GM04504 (cell line): ENCODE measurements at regions not wholly inside any gene's neighbourhood (a gene's known extent, or its start where the extent isn't known, plus 50 kb on each side); places are given as distances from the start of the nearest gene placed in this dataset.
A peak's percentile ranks its signal among the peaks of the same experiment; 100 is the strongest.

Source experiments
- DNase-seq: peaks from one replicate; pipeline ENCODE4 v3.0.0-alpha.2; 2012; ENCODE audit warnings: low read depth

DNA sequence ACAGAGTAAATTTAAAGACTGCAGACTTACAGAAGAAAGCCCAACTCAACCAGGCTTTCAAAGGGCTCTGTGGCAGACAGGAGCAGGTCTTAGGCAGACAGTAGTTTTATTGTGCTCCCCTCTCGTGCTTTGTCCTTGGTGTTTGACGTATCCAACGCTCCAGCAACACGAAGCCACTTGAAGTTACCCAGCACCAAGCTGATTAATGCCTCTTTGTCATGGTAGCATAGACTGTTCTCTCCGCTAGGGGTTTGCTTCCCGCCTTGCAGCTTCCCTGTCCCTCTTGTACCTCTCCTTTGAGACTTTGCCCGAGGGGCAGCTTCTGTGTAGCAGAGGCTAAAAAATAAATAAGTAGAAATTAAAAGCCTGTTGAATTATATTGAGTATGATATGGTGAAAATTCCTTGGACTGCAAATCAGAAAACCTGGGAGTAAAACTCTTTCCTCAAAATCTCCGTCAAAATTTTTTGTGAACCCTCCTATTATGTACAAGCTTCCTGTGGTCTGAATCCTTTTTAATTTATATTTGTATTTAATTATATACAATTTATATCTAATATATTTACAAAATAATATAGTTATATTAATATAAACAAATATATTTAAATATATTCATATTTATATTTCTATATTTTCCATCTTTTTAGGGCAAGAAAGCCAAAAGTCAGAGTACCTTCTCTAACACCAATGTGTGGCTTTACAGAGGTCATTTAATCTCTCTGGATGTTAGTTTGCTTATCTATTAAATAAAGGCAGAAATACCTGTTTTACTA, 405.4 kb downstream of the DMAC1 start:
- no peak for DNase-seq

DNA sequence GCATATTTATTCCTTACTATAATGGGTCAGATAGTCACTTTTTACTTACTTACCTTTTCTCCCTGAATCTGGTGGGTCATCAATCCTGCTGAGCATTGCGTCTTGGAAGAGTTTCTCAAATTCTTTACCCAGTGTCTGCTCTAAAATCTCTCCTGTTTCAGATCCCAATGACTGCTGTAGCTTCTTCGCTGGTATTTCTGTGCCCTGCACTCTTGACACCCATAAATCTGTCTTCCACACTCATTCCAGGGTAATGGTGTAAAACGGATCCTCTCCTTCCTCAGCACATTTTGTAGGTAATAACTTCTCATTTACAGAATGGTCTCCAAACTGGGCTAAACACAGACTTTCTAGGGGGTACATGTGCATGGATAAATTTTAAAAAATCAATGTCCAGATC, 407.4 kb downstream of the DMAC1 start:
- no peak for DNase-seq

DNA sequence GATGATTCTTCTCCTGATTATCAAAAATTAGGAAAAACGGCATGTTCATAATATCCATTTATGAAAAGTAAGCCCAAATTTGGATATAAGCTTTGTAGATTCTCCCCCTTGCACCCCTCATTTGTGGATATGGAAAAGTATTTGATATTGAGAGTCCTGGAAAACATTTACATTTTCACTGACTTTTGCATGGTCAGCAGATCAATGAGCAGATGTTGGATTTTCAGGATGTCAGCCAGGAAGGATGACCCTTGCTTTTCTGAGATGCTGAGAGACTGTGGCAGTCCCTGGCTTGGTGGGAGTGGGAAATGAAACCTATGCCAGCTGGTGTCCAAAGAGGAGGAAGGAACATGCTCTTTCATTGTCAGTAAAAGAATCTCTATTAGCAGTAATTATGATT, 410.8 kb downstream of the DMAC1 start:
- no peak for DNase-seq

DNA sequence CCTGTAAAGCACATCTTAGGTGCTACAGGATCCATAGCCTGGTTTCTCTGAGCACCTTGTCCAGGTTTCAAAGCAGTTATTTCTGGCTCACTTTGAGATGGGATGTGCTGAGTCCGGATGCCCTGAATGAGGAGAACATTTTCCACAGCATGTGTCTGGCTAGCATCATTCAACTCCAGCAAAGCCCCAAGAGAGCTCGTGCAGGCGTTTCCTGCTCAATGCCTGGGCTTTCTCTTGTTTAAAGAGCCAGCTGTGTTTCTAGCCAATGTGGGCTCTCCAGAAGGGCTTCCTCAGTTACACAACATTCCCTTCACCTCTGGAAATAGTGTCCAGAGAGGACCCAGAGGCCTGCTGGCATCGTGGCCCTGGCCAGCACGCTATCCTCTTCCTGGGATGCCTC, 411.7 kb downstream of the DMAC1 start:
- DNase-seq: no peak

DNA sequence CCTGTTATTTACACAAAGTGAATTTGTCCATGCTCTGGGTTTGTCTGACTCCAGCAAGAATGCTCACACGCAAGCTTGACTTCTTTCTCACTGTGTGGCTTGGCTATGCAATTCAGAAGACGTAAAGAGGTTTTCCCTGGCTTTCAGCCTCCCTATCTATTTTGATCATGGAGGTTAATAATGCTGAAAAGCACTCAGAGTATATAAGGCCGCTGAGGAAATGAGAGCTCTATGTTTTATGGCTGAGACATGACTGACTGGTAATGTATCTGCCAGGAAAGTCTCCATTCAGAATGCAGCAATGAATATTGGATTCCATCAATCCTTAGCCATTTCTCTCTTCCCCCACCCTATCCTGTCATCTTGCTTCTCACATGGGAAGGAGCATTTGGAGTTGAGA, 417.3 kb downstream of the DMAC1 start:
- no peak for DNase-seq

DNA sequence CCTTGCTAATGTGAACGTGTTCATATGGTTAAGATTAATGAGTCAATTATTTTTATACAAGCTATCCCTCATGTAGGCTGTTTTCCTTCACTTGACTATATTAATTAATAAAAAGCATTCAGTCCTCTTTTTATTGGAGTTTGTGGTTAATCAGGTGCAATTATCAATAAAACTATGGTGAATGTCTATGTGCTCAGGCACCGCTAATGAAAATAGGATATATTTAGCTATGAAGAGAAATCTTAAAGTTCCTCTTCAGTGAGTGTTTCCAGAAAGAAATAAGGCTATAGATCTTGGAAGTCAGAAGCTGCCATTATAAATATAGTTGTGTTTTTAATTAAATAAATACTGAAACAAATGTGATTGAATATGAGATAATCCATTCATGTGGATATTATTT, 422.1 kb downstream of the DMAC1 start:
- DNase-seq: no peak

DNA sequence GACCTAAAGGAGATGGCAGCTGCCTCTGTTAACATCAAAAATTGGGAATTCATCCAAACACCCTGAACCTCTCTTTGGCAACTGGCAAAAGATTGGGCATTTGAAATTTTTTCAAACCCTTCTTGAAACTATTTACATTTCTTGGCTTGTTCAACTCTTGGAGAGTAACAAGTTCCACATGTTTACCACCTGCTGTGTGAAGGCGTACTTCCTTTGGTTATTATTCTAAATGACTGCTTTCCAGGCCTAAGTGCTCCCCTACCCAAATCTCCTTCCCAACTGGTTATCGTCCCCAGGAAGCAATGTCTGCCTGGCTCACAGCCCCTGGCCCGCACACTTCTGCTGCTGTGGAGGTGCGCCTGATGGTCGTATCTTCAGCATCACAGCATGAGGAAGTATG, 422.7 kb downstream of the DMAC1 start:
- no peak for DNase-seq

DNA sequence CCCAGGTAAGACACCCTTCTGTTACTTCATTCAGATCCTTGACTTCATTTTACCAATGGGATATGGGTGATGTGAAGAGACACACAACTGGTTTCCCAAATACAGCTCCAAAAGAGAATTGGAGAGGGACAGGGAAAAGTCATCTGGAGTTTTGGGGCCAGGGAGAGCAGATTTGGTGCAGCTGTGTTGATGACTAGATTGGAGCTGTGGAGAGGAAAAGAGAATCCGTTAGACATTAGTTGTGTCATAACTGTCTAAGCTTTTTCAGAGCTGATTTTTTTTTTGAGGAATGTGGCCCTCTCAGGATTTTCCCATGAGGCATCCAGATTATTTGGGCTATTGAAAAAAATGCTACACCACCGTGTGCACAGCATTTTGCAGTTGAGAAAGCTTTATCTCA, 423.4 kb downstream of the DMAC1 start:
- DNase-seq: no peak

DNA sequence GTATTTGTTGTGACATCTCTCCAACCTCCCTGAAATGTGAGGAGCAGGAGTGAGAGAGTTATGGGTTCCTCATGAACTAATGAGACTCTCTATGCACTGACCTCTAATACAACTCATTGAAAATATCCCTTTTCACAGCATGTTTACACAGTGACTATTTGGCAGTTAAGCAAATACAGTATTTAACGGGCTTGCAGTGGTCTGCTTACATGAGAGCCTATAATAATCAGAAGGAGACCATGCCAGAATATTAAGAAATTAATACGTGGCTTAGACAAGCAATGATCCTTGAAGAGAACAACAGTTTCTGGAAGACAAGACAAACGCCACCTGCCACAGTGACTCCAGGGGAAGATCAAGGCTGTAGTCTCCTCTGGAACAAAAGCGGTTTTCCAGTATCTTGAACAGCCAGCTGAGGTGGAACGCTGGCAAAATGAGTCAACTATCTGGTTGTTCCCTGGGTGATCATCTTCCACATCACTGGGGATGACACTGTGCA, 424.5 kb downstream of the DMAC1 start:
- no peak for DNase-seq

DNA sequence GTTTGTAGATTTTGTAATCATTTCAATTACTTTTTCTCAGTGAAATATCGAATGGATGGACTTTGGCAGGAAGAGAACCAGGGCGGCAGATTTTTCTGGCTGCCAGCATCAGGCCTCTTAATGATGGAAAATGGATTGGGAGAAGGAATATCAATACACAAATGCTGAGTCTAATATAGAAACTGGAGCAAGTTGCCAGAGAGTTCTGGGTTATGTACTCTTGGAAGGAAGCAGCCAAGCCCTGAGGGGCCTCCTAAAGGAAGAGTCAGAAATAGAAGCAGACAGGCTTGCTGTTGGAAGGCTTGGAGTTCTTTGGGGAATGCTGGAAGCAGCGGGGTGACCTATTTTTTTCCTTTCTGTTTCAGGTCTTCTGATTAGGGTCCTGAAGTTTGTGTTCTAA, 428.6 kb downstream of the DMAC1 start:
- DNase-seq: no peak

DNA sequence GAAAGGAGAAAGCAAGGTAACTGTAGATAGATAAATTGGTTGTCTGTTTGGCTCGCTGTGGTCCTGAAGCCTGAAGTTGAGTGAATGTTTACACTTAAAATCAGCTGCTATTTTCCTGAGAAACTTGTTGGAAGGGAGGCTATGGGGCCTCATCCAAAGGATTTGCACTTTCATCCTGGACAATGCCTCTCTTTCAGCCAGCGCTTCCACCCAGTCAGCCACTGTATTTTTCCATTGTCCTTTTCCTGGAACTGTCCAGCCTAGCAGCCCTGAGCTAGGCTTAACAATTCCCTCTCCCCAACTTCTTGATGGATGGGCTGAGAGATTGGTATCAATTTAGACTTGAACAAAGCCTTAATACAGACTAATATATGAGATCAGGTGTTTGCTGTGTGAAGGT, 429.2 kb downstream of the DMAC1 start:
- no peak for DNase-seq

DNA sequence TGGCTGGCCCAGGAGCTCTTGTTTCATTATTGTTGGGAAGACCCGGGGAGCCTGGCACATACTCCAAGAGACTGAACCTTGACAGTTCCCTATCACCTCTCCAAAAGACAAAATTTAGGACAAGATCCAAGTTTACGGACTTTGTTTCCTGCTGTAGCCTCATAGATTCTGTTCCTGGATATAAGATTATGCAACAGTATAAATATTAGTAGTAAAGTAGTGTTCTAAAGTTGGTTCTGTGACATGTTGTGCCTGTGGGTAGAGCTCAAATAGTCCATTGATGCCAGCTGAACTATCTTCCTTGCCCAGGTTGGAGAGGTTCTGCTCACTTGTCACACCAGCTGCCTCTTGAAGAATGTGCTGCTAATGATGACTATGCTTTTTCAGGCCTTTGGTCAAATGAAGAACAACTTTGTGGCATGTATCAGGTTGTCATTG, 430.2 kb downstream of the DMAC1 start:
- DNase-seq: no peak

DNA sequence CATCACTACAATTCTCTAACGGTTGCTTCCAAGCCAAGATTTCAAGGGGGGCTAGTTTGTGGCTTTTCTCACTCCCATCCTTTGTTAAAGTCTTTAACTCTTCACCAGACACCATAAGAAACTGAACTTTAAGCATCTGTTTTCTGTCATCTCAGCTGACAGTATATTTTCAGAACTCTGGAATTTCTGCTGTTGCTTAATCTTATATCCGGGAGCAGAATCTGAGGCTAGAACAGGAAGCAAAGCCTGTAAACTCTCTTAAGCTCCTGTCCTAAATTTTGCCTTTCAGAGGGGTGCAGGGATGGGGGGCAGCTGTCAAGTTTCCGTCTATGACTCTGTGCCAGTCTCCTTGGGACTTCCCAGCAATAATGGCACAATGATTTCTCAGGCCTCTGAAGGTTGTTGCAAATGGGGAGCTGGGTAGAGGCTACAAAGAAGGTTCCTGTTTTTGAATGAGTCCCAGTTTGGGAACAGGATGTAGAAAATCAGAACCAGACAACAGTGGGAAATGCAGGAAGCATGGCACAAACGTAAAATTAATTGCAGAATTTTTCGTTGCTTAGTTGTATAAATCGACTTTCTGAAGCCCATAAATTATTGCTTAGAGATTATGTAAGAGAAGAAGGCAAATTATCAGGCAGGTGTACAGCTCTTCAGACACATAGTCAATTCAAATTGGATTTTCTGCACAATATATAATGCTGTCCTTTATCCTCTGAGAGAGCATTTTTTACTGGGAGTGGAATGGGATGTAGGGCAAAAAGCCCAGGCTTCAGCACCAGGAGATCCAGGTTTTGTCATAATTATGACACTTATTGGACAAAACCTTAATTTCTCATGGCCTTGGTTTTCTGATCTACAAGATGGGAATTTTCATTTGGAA, 430.9 kb downstream of the DMAC1 start:
- peak; percentile 41 for DNase-seq

DNA sequence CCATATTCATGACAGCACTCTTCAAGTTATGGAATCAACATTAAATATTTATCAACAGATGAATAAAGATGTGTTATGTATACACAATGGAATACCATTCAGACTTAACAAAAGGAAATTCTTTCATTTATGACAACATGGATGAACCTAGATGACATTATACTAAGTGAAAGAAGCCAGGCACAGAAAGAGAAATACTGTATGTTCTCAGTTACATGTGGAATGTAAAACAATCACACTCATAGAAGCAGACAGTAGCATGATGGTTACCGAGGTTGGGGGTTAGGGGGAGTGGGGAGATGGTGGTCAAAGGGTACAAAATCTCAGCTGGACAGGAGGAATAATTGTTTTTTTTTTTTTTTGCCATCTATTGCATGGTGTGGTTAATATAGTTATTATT, 431.9 kb downstream of the DMAC1 start:
- DNase-seq: no peak

DNA sequence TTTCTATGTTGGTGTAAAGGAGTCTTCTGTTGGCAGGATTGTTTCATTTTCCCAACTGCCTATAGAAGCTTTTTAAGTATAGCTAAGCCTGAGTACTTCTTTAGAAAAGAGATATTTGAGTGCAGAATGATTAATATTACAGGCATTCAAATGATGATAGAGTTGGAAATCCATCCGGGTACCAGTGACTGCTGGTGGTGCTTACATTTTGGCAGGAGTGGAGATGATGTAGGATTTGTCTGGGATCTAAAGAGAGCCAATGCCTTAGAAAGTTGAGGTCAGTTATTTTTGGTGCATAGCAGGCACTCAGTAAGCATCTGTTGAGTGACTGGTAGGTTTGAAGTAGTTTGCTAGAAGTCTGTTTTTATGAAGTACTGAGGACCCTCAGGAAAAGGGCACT, 433.5 kb downstream of the DMAC1 start:
- no peak for DNase-seq

DNA sequence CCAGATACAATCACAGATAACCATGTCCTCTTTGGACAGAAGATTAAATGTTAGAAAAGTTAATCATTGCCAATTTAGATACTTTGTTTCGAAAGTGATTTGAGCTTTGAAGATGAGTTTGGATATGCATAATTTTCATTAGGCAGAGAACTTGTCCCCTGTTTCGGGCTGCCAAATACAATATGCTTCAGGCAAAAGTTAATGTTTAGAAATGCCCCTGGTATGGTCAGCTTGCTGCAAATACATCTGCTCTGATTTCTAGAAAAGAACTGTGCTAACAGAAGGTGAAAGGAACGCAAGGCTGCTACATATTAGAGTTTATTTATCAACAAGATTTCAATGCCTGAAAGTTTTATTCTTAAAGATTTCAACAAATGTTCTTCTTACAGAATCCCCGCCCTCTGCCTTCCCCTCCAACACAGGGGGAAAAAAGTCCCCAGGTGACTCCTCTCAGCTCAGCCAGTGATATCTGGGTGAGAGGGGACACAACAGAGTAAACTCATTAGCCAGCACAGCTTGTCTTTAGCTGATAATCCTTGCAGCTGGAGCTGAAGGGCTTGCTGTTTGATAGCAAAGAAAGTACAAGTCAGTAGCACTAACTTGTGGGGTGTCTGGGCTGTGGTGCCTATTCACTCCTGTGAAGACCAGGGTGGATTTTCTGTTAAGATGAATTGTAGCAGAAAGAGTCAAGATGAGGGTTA, 435.7 kb downstream of the DMAC1 start:
- DNase-seq: no peak

DNA sequence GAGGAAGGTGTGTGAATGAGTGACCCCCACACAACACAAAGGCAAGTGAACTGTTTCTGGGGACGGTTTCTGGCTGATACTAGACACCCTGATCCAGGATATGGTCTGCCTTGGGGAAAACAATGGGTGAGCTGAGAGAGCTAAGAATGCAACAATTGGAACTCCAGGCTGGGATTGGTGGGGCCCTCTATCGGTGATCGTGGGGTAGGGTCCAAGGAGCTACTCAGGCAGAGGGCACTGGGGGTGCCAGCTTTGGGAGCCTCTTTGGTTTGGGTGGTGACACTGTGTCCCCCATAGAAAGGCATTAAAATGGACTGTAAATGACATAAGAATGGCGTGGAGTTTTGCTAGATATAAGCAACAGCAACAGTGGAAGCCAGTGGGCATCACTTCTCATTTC, 439.1 kb downstream of the DMAC1 start:
- DNase-seq: no peak

DNA sequence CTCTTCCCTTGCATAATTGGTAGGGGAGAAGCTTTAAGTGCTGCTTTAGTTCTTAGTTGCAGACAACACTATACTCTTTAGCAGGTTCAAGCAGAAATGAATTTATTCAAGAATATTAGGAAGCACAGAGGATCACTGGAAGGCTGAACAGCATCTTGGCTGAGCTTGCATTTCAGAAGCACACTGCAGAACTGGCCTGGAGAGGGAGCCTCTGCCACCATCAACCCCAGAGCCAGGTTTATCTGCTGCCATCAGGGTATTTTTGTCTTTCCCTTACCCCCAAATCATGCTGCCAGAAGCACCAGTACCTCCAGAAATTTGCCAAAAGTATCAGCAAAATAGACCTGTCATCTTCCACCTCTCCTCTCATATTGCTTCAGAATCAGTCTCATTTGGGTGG, 440.7 kb downstream of the DMAC1 start:
- no peak for DNase-seq

DNA sequence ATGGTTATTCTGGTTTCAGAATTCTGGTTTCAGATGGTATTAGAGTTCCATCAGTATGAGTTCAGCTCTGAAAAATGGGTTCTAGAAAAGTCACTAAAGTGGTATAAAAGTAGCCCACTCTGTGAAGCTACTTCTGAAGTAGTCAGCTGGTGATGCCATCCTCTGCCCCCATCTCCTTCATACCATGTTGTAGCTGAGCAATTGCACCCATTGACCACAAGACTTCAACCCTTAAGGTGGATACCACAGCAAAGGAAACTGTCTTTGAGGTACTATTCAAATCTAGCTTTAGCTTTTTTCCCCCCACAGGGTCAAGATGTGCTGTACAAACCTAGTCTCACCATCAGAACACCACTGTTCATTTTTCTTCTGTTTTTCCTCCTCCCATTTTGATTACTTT, 444.9 kb downstream of the DMAC1 start:
- no peak for DNase-seq

DNA sequence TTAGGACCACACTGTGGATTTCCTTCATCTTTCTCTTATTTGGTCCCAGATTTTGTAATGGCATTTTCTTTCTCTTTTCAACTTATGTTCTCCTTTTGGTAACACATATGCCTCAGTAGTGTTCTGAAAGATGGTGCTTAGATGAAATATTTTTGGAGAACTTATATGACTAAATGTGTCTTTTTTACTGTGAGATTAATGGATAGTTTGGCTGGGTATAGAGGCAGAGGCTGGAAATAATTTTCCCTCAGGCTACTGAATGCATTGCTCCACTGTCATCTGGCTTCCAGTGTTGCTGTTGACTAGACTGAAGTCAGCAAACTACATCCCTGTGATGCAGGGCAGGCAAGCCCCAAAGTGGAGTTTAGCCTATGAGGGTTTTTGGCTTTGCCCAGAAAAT, 450.9 kb downstream of the DMAC1 start:
- no peak for DNase-seq

DNA sequence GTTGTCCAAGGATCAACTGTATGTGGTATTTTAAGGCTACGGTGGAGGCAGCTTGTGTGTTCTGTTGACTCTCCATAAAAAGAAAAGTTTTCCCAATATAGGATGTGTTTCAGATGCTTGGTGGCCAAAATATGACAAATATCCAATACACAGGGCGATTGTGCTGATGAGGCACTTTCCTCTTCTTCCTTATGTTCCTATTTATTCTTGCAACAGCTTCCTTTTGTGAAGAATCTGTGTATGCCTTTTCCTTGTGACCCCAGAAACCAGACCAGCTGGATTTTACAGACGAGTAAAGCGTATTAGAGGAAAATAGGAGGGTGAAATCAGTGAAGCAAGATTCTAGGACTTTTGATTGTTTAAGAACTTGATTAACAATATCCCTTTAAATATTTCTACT, 452.0 kb downstream of the DMAC1 start:
- DNase-seq: no peak

DNA sequence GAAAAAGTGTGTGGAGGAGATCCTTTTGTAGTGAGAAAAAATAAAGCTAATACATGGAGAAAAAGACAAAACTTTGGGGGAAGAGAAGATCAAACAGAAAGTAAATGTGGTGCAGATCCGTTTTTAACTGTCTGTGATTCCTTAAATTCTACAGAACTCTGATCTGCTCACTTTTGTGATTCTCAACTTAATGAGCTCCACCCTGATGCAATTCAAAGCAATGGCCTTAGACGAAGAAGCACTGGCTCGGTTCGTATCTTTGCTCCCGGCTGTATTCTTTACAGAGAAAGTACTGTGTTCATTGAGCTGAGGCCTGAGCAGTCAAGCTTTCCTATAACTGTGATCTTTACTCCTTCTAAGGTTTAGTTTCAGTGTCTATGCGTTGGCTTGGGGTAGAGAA, 453.4 kb downstream of the DMAC1 start:
- DNase-seq: no peak

DNA sequence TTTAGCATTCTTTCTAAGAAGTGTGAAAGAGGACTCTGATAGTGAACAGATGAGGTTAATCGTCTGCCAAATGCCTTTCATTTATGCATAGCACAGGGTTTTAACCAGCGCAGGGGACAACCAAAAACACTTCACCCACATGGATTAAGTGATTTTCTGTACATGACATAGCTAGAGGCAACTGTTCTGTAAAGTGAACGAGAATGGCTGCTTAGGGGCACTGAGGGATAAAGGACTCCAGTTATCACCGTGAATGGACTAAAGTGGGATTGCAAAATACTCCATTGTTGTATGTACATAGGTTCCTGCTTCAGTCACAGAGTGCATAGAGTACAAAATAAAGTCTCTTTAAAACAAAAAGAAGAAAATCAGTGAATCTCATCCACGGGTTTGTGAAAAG, 456.8 kb downstream of the DMAC1 start:
- no peak for DNase-seq
